SHP77 (cell line): ENCODE measurements at regions not wholly inside any gene's neighbourhood (a gene's known extent, or its start where the extent isn't known, plus 50 kb on each side); places are given as distances from the start of the nearest gene placed in this dataset.

Experiments used
- DNase-seq, 2 experiments: peaks; one replicate each; lab custom pipeline; 2025; lab: John Stamatoyannopoulos, UW

GRCh38 chr12:38139456-38139855, 177.1 kb upstream of the ALG10B start:
- no peak for DNase-seq

DNA sequence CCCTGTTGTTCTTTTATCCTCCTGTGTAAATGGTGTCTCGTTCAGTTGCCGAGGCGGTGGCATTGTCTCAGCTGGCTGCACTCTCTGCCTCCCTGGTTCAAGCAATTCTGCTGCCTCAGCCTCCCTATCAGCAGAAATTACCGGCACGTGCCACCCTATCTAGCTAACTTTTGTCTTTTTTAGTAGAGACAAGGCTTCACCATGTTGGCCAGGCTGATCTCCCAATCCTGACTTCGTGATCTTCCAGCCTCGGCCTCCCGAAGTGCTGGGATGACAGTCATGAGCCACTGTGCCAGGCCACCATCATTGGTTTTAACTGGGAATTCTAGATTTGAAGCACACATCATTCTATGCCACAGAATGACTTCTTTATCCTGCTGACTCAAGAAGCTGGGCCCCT, 175.3 kb upstream of the ALG10B start:
- no peak for DNase-seq

GRCh38 chr12:38141861-38142260, 174.7 kb upstream of the ALG10B start:
- DNase-seq, result no peak

- no peak for DNase-seq
Observed at GRCh38 chr12:38142974-38143373, 173.6 kb upstream of the ALG10B start.

DNA sequence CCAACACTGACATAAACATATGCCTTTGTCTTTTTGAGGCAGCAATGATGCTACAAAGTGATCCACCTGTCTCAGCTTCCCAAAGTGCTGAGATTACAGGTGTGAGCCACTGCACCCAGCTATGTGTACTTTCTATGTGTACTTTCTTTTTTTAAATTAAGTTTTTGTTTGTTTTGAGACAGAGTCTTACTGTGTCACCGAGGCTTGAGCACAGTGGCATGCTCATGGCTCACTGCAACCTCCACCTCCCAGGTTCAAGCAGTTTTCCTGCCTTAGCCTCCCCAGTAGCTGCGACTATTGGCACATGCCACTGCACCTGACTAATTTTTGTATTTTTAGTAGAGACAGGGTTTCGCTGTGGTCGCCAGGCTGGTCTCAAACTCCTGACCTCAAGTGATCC, 172.5 kb upstream of the ALG10B start:
- DNase-seq, result no peak

DNA sequence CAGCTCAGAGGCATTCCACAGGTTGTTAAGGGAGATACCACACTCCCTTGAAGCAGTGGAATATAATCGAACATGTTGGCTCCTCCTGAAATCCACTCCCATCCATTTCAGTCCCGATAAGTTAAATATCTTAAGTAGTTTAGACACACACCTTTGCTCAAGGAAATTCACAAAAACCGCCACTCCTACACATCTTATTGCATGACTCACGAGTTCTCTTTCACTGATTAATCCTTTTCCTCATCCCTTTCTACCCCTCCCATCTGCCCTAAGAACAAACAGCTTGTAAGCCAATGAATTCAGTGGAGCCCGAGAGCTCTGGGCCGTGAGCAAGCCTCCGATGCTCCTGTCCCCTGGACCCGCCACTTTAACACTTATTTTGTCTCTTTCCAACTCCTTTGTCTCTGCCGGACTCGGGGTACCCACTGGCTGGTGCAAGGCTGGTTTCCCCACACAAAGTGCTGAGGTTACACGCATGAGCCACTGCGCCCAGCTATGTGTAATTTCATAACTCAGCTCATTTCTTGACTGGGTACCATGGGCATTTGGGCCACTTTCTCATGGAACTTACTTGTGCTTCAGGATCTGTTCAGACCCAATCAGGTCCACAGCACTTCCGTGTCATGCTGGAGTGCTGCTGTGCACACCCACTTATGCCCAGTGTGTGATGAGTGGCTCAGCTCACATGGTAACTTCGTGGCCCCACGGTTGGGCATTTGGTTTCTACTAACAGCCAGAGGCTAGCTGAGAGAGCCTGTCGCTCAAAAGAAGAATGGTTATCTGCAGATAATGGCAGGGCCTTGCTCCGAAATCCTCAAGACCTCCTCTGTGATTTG, 171.8 kb upstream of the ALG10B start:
- no peak for DNase-seq

DNA sequence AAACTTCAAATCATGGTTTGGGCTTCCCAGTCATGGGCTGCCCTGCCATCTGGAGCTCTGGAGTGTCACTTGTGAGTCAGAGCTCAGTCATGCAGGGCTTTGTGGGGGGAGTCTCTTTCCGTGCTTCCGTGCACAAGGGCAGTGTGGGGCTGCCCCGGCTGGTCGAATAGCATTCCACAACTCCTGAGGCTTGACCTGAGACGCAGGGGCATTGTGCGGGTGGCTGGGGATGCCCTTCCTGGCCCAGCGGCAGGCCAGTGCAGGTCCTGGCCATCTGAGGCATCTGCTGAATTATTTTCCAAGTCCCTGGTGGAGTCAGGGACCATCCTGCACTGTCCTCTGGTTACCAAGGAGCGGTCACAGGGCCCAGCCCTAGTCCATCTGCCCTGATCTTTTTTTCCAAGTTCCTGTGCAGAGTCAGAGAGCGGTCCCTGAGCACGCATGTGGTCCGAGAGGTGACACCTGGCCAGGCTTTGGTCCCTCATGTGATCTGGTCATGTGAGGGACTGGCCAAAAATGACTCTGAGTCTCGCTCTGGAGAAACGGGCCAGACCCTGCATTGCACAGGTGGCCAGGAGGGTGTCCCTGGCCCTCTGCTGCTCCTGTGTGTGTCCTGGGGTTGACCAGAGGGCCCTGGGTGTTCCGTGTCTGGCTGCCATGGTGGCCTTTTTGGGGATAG, 167.0 kb upstream of the ALG10B start:
- no peak for DNase-seq

GRCh38 chr12:38151991-38152700, 164.4 kb upstream of the ALG10B start:
- DNase-seq, result no peak

DNA sequence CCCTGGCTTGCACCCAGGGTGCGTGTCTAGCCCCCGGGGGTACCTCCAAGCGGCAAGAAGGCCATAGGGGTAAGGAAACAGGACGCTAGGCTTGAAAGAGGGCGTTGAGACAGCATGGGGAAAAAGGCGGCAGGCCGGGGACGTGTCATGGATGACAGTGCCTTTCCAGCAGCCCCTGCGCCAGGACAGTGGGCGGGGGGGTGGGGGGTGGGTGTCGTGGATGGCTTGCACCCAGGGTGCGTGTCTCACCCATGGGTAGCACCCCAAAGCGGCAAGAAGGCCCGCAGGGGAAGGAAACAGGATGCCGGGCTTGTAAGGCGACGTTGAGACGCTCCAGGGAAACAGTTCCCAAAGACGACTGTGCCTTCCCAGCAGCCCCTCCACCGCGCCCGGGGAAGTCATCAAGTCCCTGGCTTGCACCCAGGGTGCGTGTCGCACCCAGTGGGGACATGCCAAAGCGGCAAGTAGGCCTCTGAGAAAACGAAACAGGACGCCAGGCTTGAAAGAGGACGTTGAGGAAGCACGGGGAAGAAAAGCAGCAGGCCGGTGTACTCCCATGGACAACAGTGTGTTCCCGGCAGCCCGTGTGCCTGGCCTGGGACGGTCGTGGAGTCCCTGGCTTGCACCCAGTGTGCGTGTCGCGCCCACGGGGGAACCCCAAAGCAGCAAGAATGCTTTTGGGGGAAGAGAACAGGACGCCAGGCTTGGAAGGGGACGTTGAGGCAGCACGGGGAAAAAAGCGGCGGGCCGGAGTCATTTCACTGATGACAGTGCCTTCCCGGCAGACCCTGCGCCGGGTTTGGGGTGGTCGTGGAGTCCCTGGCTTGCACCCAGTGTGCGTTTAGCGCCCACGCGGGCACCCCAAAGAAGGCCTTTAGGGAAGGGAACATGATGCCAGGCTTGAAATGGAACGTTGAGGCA, 163.5 kb upstream of the ALG10B start:
- no peak for DNase-seq

GRCh38 chr12:38153737-38154061, 162.9 kb upstream of the ALG10B start:
- DNase-seq, result no peak

DNA sequence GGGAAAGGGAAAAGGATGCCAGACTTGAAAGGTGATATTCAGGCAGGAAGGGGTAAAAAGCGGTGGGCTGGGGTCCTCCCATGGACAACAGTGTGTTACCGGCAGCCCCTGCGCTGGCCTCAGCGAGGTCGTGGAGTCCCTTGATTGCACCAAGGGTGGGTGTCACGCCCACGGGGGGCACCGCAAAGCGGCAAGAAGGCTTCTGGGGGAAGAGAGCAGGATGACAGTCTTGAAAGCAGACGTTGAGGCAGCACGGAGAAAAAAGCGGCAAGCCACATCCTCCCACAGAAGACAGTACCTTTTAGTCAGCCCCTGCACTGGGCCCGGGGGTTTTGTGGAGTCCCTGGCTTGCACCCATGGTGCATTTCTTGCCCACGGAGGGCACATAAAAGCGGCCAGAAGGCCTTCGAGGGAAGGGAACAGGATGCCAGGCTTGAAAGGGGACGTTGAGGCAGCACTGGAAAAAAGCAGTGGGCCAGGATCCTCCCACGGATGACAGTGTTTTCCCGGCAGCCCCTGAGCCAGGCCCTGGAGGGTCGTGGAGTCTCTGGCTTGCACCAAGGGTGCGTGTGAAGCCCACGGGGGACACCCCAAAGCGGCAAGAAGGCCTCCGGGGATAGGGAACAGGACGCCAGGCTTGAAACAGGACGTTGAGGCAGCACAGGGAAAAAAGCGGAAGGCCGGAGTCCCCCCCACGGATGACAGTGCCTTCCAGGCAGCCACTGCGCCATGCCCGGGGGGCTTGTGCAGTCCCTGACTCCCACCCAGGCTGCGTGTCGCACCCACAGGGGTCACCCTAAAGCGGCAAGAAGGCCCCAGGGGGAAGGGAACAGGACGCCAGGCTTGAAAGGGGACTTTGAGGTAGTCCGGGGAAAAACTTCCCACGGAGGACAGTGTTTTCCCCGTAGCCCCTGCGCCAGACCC, 162.2 kb upstream of the ALG10B start:
- DNase-seq, result no peak

- no peak for DNase-seq
Observed at GRCh38 chr12:38155020-38155395, 161.6 kb upstream of the ALG10B start.

- DNase-seq, result no peak
Observed at GRCh38 chr12:38155526-38156496, 160.8 kb upstream of the ALG10B start.

DNA sequence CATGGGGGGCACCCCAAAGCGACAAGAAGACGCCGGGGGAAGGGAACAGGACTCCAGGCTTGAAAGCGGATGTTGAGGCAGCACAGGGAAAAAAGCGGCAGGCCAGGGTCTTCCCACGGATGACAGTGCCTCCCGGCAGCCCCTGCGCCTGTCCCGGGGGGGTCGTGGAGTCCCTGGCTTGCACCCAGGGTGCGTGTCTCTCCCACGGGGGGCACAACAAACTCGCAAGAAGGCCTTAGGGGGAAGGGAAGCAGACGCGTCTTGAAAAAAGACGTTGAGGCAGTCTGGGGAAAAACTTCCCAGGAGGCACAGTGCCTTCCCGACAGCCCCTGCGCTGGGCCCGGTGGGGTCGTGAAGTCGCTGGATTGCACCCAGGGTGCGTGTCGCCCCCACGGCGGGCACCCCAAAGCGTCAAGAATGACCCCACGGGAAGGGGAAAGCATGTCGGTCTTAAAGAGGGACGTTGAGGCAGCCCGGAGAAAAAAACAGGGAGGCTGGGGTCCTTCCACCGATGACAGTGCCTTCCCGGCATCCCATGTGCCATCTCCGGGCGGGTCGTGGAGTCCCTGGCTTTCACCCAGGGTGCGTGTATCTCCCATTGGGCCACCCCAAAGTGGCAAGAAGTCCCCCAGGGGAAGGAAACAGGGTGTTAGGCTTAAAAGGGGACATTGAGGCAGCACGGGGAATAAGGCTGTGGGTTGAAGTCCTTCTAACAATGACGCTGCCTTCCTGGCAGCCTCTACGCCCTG, 159.9 kb upstream of the ALG10B start:
- DNase-seq, result no peak

GRCh38 chr12:38157274-38157932, 159.2 kb upstream of the ALG10B start:
- DNase-seq, result no peak

DNA sequence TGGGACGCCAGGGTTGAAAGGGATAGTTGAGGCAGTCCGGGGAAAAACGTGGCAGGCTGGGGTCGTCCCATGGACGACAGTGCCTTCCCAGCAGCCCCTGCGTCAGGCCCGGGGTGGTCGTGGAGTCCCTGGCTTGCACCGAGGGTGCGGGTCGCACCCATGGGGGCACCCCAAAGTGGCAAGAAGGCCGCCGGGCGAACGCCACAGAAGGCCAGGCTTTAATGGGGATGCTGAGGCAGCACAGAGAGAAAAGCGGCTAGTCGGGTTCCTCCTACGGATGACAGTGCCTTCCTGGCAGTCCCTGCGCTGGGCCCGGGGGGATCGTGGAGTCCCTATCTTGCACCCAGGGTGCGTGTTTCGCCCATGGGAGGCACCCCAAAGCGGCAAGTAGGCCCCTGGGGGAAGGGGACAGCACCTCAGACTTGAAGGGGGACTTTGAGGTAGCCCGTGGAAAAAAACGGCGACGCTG, 158.6 kb upstream of the ALG10B start:
- no peak for DNase-seq

- no peak for DNase-seq
Observed at GRCh38 chr12:38158428-38159091, 158.0 kb upstream of the ALG10B start.

DNA sequence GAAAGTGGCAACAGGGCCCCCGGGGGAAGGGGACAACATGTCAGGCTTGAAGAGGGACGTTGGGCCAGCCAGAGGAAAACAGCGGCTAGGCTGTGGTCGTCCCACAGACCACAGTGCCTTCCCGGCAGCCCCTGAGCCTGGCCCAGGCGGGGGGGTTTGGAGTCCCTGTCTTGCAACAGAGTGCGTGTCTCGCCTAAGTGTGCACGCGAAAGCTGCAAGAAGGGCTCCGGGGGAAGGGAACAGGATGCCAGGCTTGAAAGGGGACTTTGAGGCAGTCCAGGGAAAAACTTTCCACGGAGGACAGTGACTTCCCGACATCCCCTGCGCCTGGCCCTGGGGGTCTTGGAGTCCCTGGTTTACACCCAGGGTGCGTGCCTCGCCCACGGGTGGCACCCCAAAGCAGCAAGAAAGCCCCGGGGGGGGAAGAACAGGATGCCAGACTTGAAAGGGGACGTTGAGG, 157.5 kb upstream of the ALG10B start:
- DNase-seq, result no peak
